Caki2 (cell line): ENCODE measurements at regions not wholly inside any gene's neighbourhood (a gene's known extent, or its start where the extent isn't known, plus 50 kb on each side); places are given as distances from the start of the nearest gene placed in this dataset.

Experiments used
- DNase-seq: peaks from one replicate; pipeline ENCODE4 v3.0.0-alpha.2; 2015; ENCODE audit warnings: low read depth
- in situ Hi-C: cut with HindIII; loops from 2 replicates; pipeline ENCODE4 v1.10.0; 2016; ENCODE audit warnings: low sequenced_read_pairs, low pct_unique_long_range_greater_than_20kb, mixed read lengths

- in situ Hi-C loops = no loop called here
- no peak for DNase-seq
These were observed 243.7 kb downstream of the SLC16A7 start for GRCh38 chr12:59839514-59839913.

DNA sequence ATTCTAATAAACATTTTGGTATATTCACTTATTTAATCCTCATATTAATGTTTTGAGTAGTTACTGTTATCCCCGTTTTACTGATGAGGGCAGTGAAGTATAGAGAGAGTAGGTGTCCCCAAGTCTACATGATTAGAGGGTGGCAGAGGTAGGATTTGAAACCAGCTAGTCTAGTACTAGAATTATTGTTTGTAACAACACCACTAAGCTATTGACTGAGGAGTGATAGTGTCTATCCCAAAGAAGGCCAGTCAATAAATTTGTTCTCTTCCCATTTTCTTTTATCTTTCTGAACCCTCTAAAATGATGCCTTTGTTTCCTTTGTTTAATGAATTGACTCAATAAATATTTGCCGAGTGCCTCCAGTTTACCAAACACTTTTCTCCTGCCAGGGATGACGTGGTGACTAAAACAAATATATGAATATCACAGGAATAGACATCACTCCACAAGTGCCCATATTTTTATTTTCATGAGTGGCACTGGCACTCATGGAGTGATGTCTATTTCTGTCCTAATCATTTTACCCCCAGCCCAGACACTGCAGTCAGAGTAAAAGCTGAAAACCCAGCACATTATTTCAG is 247.5 kb downstream of the SLC16A7 start:
- in situ Hi-C loops = no loop called here
- no peak for DNase-seq

DNA sequence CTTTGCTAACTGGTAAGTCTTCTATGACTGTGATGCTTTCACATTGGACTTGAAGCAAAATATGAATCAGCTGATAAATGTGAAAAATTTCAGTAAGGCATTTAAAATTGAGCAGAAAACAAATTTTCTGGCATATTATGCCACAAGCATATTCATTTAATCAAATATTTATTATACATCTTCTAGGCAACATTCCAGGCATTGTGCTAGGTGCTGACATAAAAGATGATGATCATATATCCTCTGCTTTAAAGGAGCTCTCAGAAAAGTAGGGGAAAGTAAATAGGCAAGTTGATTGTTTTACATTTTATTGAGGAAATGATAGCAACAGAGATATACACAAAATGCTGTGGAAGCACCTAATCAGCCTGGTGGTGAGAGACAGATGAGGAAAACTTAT is 248.9 kb downstream of the SLC16A7 start:
- in situ Hi-C loops = no loop called here
- DNase-seq = no peak

GRCh38 chr12:59845293-59845692 is 249.5 kb downstream of the SLC16A7 start:
- in situ Hi-C loops = no loop called here
- DNase-seq = no peak

DNA sequence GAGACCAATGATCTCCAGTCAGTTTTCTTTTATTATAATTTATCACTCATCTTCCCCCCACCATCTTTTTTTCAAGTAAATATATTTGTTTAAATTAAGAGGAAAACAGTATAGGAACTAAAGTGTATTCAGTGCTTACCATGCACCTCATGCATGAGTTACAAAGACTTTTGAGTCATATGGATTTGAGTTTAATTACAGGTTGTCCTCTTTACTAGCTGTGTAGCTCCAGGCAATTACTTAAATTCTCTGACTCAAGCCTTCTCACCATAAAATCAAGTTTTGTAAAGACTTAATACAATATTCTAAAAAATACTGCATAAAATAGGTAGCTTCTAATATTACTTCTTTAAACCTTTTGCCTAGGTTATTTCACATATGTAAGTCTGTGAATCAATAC is 251.3 kb downstream of the SLC16A7 start:
- in situ Hi-C loops = no loop called here
- DNase-seq = no peak

- in situ Hi-C loops = no loop called here
- DNase-seq = no peak
These were observed 254.4 kb downstream of the SLC16A7 start for GRCh38 chr12:59850268-59850667.

- in situ Hi-C loops = no loop called here
- no peak for DNase-seq
These were observed 262.8 kb downstream of the SLC16A7 start for GRCh38 chr12:59858508-59859170.

DNA sequence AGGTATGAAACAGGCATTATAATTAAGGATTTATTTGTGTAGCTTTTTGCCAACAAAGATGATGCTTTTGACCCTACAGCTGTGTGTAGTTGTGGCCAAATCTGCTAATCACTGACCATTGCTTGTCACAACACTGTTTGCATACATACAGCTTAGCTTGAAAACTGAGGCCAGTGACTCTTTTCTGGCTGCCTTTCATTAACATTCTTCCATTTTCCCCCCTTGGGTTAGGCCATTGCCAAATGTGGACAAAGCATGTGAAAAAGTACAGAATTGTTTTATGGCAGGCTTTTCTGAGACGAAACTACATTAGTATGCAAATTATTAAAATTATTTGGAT is 263.3 kb downstream of the SLC16A7 start:
- no peak for DNase-seq
- in situ Hi-C loops = no loop called here

DNA sequence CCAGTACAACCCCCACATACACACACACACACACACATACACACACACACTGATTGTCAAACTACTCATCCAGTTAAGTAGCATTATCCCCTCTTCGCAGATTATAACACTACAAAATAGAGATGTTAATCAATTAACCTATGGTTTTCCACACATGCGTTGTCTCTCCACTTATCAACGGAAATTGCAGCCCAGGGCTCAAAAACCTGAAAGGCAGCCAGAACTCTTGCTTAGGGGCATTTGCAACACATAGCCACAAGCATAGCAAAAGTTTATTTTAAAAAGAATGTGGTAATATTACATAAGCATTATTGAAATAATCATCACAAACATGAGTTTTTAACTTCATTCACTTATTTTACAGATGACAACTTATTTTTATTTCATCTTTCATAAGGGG is 265.8 kb downstream of the SLC16A7 start:
- DNase-seq = no peak
- in situ Hi-C loops = no loop called here

- DNase-seq = no peak
- in situ Hi-C loops = no loop called here
These were observed 271.2 kb downstream of the SLC16A7 start for GRCh38 chr12:59867055-59867454.

- DNase-seq = no peak
- in situ Hi-C loops = no loop called here
These were observed 271.9 kb downstream of the SLC16A7 start for GRCh38 chr12:59867689-59868088.

DNA sequence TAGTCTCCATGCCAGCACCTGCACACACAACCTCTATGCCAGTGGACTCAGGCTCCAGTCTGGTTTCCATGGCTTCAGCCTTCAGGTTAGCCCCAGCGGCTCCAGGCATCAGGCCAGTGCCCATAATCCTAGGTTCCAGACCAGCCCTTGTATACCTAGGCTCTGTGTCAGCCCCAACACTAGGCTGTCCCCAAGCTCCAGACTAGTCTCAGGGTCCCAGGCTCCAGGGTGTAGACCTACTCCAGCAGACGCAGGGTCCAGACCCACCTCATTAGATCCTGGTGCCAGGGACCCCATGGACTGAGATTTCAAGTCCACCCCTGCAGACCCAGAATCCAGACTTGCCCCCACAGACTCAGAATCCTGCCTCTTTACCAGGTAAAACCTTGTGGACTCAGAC is 275.9 kb downstream of the SLC16A7 start:
- in situ Hi-C loops = no loop called here
- no peak for DNase-seq

DNA sequence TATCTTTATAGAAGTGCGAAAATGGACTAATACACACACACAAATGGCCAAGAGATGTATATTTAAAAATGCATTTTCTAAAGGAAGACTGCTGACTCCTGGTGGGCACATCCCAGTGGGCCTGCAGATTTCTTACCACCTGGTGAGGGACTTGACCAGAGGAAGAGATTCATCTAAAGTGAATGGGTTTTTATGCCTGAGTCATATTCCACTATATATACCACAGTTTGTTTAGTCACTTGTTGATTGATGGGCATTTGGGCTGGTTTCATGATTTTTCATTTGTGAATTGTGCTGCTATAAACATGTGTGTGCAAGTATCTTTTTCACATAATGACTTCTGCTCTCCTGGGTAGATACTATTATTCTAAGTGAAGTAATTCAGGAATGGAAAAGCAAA is 277.3 kb downstream of the SLC16A7 start:
- DNase-seq = no peak
- in situ Hi-C loops = no loop called here

DNA sequence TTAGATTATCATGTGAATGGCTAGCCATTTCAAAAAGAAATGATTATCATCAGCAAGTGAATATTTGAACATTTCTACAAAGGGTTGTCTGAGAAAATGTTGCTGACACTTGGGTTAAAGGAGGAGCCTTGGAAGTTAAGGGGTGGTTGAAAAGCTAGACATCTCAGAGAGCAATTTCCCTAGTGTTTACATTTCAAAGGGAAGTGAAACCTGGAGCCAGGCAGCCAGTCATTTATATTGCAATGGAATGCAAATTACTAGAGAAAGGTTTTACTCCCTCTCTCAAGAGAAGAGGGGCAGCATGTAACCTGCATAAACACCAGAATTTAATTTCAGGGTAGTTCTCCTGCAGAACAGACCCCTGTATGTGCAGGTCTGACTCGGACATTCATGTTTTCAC is 279.0 kb downstream of the SLC16A7 start:
- no peak for DNase-seq

DNA sequence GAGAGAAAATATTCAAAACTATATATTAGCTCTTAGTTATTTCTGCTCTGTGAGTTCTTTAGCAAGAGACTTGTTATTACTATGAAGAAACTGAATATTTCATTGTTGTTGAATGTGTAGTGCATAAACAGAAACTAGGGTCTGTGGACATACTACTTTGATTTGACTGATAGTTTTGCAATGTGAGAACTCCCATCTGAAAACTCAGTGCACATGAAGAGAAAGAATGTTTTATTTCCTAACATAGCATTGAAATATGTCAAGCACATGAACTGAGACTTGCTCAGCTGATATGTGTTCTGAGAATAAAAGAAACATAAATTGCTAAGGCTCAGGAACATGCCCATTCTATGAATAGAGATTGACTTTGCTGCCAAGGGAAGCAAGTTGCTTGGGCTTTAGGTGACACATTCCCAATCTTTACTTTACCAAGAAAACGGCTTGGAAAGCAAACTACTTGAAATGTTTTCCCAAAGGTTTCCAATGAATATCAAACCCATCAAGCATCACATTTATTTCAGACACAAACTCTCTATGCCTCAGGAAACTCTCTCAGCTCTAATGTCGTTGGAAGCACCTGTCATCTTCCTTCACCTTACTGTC is 290.4 kb downstream of the SLC16A7 start:
- DNase-seq = no peak
- in situ Hi-C loops = no loop called here

More for the DNA sequence above, 279.0 kb downstream of the SLC16A7 start:
- in situ Hi-C loops = no loop called here

DNA sequence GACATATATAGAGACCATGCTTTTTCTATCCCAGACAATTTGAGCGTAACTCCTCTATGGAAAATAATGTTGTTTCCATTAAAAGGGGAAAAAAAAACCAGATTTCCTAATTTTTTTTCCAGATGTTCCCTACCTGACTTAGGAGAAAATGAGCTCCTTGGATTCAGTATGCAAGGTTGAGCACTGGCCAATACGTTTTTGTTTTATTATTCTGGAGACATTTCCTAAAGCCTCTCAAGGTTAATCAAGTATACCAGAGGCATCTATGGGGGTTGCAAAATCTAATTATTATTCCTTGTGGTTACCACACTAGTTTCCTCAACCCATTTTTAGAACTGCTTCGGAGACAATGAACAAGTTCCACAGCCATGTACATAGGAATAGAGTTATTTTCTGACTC is 291.3 kb downstream of the SLC16A7 start:
- in situ Hi-C loops = no loop called here

GRCh38 chr12:59890896-59891579 is 295.2 kb downstream of the SLC16A7 start:
- no peak for DNase-seq
- in situ Hi-C loops = no loop called here

More for the DNA sequence above, 291.3 kb downstream of the SLC16A7 start:
- no peak for DNase-seq

DNA sequence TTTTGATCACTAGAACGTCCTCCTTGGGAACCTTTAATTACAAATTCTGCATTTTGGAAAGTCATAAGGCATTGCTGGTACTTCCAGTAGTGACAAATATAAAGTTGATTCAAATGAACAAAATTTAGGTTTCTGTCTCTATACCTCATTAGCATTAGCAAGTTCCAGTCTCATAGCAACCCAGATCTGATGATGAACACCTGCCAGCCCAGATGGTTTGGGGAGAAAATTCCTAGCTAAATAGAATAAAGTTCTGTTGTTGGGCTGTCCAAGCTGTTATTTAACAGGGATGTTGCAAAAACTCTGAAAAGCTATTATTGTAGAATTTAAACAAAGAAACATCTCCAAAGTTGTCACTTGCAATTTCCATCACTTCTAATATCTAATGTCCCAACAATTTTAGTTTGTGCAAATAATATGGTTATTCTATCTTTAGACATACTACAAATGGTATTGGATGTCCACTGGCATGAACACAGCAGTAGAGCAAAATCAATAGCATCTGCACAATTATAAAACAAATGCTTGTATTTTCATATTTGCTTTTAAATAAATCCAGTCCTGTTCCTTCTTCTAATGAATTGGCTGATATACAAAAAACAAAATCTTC is 299.4 kb downstream of the SLC16A7 start:
- no peak for DNase-seq

GRCh38 chr12:59904874-59905521 is 309.2 kb downstream of the SLC16A7 start:
- in situ Hi-C loops = no loop called here
- DNase-seq = no peak

More for the DNA sequence above, 299.4 kb downstream of the SLC16A7 start:
- in situ Hi-C loops = no loop called here
